ENCODE measurements at regions not wholly inside any gene's neighbourhood (a gene's known extent, or its start where the extent isn't known, plus 50 kb on each side); places are given as distances from the start of the nearest gene placed in this dataset.

DNA sequence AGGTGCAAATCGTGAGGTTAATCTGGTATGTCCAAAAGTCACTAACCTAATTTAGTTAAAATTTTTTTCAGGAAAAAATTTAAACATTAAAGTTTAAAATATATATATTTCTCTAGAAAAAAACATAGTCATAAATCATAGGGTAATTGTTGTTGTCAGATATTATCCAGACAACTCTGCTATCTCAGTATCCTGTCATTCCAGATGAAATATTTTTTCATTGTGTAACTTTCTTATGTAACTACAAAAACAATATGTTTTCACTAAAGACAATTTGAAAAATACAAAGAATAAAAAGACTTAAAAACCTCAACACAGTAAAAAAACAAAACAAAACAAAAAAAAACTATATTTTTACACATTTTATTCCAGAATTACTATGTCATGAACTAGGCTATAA lies 57.6 kb downstream of the TENT5A start:
- DNase-seq = no peak

- DNase-seq = no peak
These were observed 58.3 kb downstream of the TENT5A start for GRCh38 chr6:81694207-81694606.

- no peak for DNase-seq
These were observed 59.2 kb downstream of the TENT5A start for GRCh38 chr6:81693266-81693665.

GRCh38 chr6:81690073-81690472 lies 62.4 kb downstream of the TENT5A start:
- no peak for DNase-seq

DNA sequence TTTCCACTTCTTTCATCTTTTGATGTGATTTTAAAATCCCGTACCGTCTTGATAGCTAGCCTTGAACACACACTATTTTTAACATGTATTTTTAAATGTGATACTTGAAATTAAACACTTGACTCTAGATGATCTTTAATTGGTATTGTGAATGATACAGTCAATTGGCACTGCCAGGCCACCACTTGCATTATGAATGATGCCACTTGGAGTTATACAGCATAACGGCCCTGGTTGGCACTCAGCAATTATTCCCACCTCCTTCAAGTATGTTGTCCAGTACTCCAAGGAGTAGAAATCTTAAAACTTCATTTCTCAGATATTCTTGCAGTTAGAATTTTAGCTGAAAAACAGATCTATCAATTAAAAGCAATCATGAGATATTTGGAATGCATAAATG lies 62.9 kb downstream of the TENT5A start:
- DNase-seq = no peak

GRCh38 chr6:81683912-81684311 lies 68.6 kb downstream of the TENT5A start:
- DNase-seq = peak; percentile 48

- no peak for DNase-seq
These were observed 69.4 kb downstream of the TENT5A start for GRCh38 chr6:81682858-81683620.

DNA sequence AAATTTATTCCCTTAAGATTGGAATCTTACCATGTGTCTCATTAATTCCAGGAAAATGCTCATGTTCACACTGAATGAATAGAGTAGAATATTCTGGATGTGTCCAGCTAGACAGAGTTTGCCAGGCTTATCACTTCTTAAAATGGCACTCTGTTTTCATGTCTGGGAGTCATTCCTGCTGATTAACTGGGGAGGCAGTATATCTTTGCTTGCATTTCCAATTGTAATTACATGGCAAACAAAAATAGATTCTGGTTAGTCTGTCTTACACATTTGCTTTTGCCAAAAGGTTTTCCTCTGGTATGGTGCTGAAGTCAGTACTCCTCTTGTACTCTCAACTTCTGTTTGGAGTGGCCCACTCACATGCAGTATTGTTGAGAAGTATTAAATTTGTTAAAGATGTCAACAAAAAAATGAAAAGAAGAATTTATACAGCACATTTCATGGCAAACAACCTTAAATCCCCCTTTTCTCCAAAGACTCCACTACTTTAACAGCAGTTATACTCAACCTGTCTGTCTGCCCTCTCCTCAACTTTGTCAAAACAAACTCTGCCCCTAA lies 70.2 kb downstream of the TENT5A start:
- DNase-seq = no peak

DNA sequence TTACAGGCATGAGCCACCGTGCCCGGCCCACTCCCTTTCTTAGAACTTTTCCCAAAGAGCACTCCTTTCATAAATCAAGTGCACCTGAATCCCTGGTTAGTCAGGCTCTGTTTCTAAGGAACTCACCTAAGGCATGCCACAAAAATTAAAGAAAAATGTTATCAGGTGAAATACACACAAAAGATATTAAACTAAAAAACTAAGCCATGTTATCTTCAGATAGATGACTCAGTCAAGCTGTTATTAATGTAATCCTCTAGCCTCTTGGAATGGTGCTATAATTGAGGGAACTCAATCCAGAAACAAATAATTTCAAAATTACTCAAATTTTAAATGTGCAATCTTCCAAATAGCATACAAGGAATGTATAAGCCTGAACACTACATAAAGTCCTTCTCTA lies 83.0 kb downstream of the TENT5A start:
- no peak for DNase-seq

DNA sequence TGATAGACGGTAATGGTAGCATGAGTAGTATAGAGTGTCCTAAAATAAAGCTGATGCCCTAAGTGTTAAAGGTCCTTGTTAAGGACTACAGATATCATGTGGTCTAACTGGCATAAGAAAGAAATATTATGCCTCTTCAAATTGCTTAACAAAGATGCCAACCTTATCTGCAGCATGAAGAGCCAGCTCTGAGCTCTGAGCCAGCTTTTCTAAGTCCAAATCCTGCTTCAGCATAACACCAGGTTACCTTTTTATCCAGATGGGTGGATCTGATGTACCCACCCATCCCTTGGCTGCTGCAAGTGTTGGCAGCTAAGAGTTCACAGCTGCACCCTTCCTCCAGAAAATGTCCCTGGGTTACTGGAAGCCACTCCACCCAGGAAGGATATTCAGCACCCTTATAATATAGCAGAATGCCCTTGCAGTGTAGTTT lies 83.8 kb downstream of the TENT5A start:
- DNase-seq = no peak

DNA sequence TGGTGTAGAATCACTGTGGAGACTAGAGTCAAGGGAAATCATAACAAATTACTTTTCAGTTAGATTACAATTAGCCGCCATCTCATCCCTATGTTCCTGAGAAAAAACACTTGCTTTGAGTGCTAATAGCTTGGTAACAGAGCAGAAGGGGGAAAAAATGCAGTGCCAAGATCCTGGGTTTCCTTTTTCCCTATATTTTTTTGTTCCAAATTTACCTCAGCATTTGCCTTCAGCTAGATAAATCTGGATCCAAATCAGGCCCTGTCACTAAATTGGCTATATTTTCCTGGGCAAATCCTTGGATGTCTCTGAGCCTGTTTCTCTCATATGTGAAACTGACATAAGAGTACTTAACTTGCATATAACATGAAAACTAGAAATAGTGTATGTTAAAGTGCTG lies 86.0 kb downstream of the TENT5A start:
- no peak for DNase-seq

DNA sequence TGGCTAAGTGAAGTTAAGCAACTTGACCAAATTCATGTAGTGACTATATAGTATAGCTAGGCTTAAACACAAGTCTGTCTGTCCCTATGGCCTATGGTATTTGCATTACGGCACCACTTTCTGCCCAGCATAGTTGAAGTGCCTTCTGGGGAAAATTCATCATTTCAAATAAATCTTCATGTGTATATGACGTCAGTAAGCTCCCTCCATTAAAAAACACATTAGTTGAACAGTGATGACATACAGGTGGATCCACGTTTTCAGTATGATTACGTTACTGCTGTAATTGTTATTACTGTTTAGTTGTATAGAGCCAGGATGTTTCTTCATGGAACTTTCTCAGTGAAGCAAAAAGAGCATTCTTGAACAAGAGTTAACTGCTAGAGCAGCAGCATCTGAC lies 96.2 kb downstream of the TENT5A start:
- no peak for DNase-seq

GRCh38 chr6:81655696-81656095 lies 96.8 kb downstream of the TENT5A start:
- DNase-seq = no peak

DNA sequence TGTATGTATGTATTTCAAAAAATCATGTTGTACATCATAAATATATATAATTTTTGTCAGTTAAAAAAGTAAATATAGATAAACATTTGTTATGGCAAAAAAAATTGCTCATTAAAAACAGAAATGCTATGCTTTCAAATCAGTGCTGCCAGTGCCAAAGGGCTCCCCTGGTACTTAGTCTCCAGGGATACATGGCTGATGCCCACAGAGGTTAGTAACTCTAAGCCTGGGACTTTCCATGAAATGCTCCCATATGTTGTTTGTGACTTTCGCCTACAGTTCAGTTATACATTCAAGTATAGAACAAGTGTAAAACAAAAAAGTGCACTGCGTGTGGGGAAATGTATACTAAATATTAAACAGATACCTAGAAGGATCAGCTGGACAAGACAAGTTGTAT lies 104.0 kb downstream of the TENT5A start:
- DNase-seq = no peak

- no peak for DNase-seq
These were observed 109.3 kb downstream of the TENT5A start for GRCh38 chr6:81643156-81643555.

DNA sequence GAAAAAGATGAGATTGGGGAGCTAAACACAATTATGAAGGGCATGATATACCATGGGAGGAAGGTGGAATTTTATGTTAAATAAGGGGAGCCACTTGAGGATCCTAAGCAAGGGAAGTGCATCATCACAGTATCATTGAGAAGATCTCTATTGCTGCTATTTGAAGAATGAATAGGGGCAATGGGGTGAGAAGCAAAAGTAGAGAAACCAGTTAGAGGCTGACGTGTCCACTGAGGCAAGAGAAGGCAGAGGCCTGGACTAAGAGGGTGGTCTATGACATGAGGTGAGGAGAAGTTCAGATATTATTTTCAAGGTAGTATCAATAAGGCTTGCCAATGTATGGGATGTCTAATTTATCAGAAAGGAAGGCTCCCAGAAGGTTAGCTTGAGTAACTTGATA lies 111.6 kb downstream of the TENT5A start:
- no peak for DNase-seq

GRCh38 chr6:81640126-81640525 lies 112.4 kb downstream of the TENT5A start:
- DNase-seq = no peak

- DNase-seq = no peak
These were observed 114.1 kb downstream of the TENT5A start for GRCh38 chr6:81638366-81638765.

DNA sequence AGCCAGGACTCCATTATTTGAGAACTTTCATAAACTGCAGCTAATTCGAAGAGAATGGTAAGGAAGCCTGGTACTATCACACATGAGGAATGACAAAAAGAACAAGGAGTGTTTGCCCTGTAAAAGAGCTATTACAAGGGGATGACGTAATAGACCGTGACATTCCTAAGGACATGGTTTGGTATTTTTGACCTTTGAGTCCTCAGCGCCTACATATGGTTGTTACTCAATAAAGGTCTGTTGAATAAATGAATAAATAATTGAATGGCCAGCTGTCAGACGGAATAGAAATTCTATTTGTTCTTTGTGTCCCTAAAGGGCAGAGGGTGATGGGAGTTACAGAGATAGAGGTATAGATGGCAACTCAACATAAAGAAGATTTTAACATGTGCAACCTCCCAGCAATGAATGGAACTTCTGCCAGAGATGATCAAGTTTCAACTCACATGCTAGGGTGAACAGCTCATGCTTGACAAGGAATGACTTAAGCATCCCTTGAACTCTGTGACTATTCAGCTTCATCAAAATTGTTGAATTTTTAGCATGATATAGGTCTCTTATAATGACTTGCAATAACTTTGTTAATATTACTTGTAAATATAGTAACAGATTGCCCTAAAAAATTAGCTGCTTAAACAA lies 115.4 kb downstream of the TENT5A start:
- DNase-seq = no peak

DNA sequence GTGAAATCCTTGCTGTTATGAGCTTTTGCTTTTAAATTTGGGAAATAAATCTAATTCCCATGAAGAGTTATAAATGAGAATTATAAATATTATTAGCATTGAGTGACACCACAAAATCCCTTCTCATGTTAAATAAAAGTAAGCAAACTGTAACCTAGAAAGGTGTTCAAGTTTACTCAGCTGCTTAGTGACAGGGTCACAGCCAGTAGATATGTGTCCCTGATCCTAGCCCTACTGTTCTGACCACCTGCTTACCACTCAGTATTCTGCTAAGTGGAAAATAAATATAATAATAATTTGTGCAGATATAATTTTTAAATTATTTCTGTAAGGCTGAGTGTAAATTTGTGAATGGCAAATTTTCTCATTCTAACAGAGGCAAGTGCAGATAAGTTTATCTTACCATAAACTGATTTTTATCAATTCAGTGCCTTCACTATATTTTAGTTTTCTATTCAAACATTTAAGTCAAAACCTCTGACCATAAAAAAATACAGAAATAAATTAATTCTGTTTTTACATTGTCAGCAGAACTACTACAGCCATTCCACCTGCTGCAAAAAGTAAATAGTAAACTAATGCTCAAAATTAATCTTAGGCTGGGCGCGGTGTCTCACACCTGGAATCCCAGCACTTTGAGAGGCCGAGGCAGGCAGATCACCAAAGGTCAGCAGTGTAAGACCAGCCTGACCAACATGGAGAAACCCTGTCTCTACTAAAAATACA lies 118.2 kb downstream of the TENT5A start:
- no peak for DNase-seq

- no peak for DNase-seq
These were observed 119.1 kb downstream of the TENT5A start for GRCh38 chr6:81633391-81633790.

DNA sequence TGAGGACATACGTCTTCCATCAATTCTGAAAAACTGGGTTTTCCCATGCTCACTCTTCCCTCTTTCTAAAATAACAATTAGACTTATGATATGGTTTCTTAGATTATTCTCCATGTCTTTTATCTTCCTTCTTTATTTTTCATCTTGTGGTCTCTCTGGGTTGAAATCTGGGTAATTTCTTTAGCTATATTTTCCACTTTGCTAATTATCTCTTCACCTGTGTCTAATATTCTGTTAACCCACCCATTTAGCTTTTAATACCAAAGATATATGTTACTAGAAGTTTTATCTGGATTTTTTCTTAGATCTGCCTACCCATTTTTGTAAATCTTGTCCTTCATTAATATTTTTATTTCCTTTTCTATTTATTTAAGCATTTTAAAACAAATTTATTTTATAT lies 121.8 kb downstream of the TENT5A start:
- DNase-seq = no peak

DNA sequence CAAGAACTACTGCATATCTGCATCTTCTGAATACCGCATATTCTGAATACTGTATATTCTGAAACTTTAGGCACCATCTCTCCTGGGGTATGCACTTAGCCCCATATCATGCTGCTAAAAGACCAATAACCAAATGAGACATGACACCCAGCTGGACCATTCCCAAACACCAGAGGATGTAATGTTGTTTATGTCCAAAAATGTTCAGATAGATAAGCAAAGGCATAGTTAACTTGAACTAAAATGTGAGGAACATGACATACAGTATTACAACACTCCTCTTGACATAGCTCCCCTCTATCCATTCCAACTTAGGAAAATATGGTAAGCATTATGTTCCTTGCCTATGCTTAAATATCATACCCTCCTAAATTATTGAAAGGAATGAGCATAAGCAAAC lies 127.3 kb downstream of the TENT5A start:
- DNase-seq = peak; percentile 34

- DNase-seq = peak; percentile 25
These were observed 128.0 kb downstream of the TENT5A start for GRCh38 chr6:81624453-81624852.
